OCI-LY3 (cell line): ENCODE measurements at regions not wholly inside any gene's neighbourhood (a gene's known extent, or its start where the extent isn't known, plus 50 kb on each side); places are given as distances from the start of the nearest gene placed in this dataset.

Experiments
- H2AFZ ChIP-seq: fragments of 200-600, 300-600 bp; shearing (Covaris generic); 2 replicates; pipeline ENCODE4 v1.6.0; 2014; ENCODE audit warnings: antibody characterized with exemption, low read depth, low read length
- H3K27ac ChIP-seq: fragments of 200-600, 300-600 bp; sonication (generic); 2 replicates; pipeline ENCODE4 v1.5.1; 2014; ENCODE audit warnings: mild to moderate bottlenecking, low read length, moderate library complexity, mixed read lengths
- H3K27me3 ChIP-seq: fragments of 200-600, 300-600 bp; sonication (generic); 2 replicates; pipeline ENCODE4 v1.6.1; 2014; ENCODE audit warnings: low read depth, low read length, mixed read lengths
- H3K36me3 ChIP-seq: fragments of 200-600, 300-600 bp; sonication (generic); replicated peaks from 2 replicates; pipeline ENCODE3; 2014; ENCODE audit warnings: low read depth, low read length, mixed read lengths
- H3K4me1 ChIP-seq: fragments of 300-600, 200-600 bp; sonication (generic); 2 replicates; pipeline ENCODE4 v1.6.1; 2014; ENCODE audit warnings: low read length, mixed read lengths
- H3K4me2 ChIP-seq: fragments of 200-600, 300-600 bp; sonication (generic); 2 replicates; pipeline ENCODE4 v1.6.1; 2014; ENCODE audit warnings: low read length, mixed read lengths
- H3K4me3 ChIP-seq: fragments of 300-600, 200-600 bp; sonication (generic); 2 replicates; pipeline ENCODE4 v1.5.1; 2014; ENCODE audit warnings: antibody characterized with exemption, mild to moderate bottlenecking, low read length, moderate library complexity
- H3K79me2 ChIP-seq: fragments of 300-600, 200-600 bp; shearing (Covaris generic); 2 replicates; pipeline ENCODE4 v1.6.1; 2014; ENCODE audit warnings: mild to moderate bottlenecking, low read length, mixed read lengths
- H3K9ac ChIP-seq: fragments of 300-600, 200-600 bp; shearing (Covaris generic); 2 replicates; pipeline ENCODE4 v1.6.0; 2014; ENCODE audit warnings: mild to moderate bottlenecking, low read length, moderate library complexity
- H3K9me3 ChIP-seq: fragments of 200-600, 300-600 bp; shearing (Covaris generic); 2 replicates; pipeline ENCODE4 v1.6.1; 2014; ENCODE audit warnings: low read length, mixed read lengths; ENCODE audit not compliant: insufficient read depth
- H4K20me1 ChIP-seq: fragments of 200-600, 300-600 bp; sonication (generic); 2 replicates; pipeline ENCODE4 v1.6.1; 2016; ENCODE audit warnings: low read length, mixed read lengths; ENCODE audit not compliant: insufficient read depth
- EZH2phosphoT487 ChIP-seq: fragments of 200-600 bp; shearing (Covaris generic); IDR thresholded peaks from 2 replicates; pipeline ENCODE4 v1.6.1; 2018; ENCODE audit warnings: antibody characterized with exemption, mixed run types, low read depth
- TF ChIP-seq, protein P1 (sequence below): fragments of 200-600, 300-600 bp; sonication (generic); IDR thresholded peaks from 2 replicates; pipeline ENCODE4 v1.5.1; 2014; ENCODE audit warnings: antibody characterized with exemption, low read length, low read depth

GRCh38 chr5:97714424-97714823 lies 531.4 kb upstream of the RIOK2 start:
- Histone ChIP-seq H3K27me3 (no peaks in the 10 kb centered on the region), H3K36me3 (no peaks in the 10 kb centered on the region), H2AFZ (no peak overlapping the region), H3K9ac (no peak overlapping the region), H3K79me2 (no peaks in the 10 kb centered on the region), H3K4me2 (no peak overlapping the region), H3K27ac (no peak overlapping the region), H3K4me3 (no peak overlapping the region), H3K9me3 (no peaks in the 10 kb centered on the region), H3K4me1 (no peaks in the 10 kb centered on the region), H4K20me1 (no peaks in the 10 kb centered on the region)
- no peak for TF ChIP-seq EZH2phosphoT487
- TF ChIP-seq, protein P1, sequence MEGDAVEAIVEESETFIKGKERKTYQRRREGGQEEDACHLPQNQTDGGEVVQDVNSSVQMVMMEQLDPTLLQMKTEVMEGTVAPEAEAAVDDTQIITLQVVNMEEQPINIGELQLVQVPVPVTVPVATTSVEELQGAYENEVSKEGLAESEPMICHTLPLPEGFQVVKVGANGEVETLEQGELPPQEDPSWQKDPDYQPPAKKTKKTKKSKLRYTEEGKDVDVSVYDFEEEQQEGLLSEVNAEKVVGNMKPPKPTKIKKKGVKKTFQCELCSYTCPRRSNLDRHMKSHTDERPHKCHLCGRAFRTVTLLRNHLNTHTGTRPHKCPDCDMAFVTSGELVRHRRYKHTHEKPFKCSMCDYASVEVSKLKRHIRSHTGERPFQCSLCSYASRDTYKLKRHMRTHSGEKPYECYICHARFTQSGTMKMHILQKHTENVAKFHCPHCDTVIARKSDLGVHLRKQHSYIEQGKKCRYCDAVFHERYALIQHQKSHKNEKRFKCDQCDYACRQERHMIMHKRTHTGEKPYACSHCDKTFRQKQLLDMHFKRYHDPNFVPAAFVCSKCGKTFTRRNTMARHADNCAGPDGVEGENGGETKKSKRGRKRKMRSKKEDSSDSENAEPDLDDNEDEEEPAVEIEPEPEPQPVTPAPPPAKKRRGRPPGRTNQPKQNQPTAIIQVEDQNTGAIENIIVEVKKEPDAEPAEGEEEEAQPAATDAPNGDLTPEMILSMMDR = no peak

- H2AFZ ChIP-seq = no peak overlapping the region
- H3K9ac ChIP-seq = no peak overlapping the region
- H3K9me3 ChIP-seq = no peaks in the 10 kb centered on the region
- no peak overlapping the region for H3K4me2 ChIP-seq
- TF ChIP-seq, protein P1 = no peak
- no peak for TF ChIP-seq EZH2phosphoT487
- no peaks in the 10 kb centered on the region for H3K27me3 ChIP-seq
- H3K4me3 ChIP-seq = no peak overlapping the region
- no peak overlapping the region for H3K27ac ChIP-seq
- no peaks in the 10 kb centered on the region for H4K20me1 ChIP-seq
- H3K79me2 ChIP-seq = no peaks in the 10 kb centered on the region
- no peaks in the 10 kb centered on the region for H3K36me3 ChIP-seq
- H3K4me1 ChIP-seq = no peaks in the 10 kb centered on the region
These were observed 543.1 kb upstream of the RIOK2 start for GRCh38 chr5:97726106-97726505.

- Histone ChIP-seq H3K4me2 (no peak overlapping the region), H3K4me1 (no peaks in the 10 kb centered on the region), H3K79me2 (no peaks in the 10 kb centered on the region), H3K27ac (no peak overlapping the region), H2AFZ (no peak overlapping the region), H3K4me3 (no peak overlapping the region), H3K9me3 (no peaks in the 10 kb centered on the region), H3K36me3 (no peaks in the 10 kb centered on the region), H3K27me3 (no peaks in the 10 kb centered on the region), H3K9ac (no peak overlapping the region), H4K20me1 (no peaks in the 10 kb centered on the region)
- no peak for TF ChIP-seq EZH2phosphoT487
- TF ChIP-seq, protein P1 = no peak
These were observed 545.9 kb upstream of the RIOK2 start for GRCh38 chr5:97728920-97729319.

- Histone ChIP-seq H4K20me1 (no peaks in the 10 kb centered on the region), H3K4me1 (no peaks in the 10 kb centered on the region), H3K4me2 (no peak overlapping the region), H3K27ac (no peak overlapping the region), H3K27me3 (no peaks in the 10 kb centered on the region), H3K4me3 (no peak overlapping the region), H2AFZ (no peak overlapping the region), H3K9me3 (no peaks in the 10 kb centered on the region), H3K79me2 (no peaks in the 10 kb centered on the region), H3K9ac (no peak overlapping the region), H3K36me3 (no peaks in the 10 kb centered on the region)
- TF ChIP-seq, protein P1 = no peak
- no peak for TF ChIP-seq EZH2phosphoT487
These were observed 546.9 kb upstream of the RIOK2 start for GRCh38 chr5:97729938-97730337.
